OCI-LY3 (cell line): ENCODE measurements at regions not wholly inside any gene's neighbourhood (a gene's known extent, or its start where the extent isn't known, plus 50 kb on each side); places are given as distances from the start of the nearest gene placed in this dataset.

Source experiments
- EZH2phosphoT487 ChIP-seq: fragments of 200-600 bp; shearing (Covaris generic); IDR thresholded peaks from 2 replicates; pipeline ENCODE4 v1.6.1; 2018; ENCODE audit warnings: antibody characterized with exemption, mixed run types, low read depth
- TF ChIP-seq, protein P1 (sequence below): fragments of 200-600, 300-600 bp; sonication (generic); IDR thresholded peaks from 2 replicates; pipeline ENCODE4 v1.5.1; 2014; ENCODE audit warnings: antibody characterized with exemption, low read length, low read depth

DNA sequence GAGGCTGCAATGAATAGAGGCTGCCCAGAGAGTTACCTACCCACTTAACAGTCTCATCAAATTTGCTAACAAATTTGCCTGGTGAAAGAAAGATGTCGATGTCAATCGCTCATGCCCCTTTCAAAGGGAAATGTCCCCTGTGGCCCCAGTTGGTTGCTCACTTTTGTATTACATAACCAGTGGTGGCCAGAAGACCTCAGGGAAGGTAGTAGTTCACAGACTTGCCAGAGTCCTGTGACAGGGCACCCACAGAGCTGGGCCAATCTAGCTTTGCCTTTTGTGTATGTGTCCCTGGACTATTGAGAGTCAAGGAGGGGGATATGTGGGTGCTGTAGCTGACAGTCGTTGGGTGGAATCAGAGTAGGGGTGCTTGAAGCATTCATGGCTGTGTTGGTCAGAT lies 70.7 kb upstream of the CCN6 start:
- TF ChIP-seq, protein P1, sequence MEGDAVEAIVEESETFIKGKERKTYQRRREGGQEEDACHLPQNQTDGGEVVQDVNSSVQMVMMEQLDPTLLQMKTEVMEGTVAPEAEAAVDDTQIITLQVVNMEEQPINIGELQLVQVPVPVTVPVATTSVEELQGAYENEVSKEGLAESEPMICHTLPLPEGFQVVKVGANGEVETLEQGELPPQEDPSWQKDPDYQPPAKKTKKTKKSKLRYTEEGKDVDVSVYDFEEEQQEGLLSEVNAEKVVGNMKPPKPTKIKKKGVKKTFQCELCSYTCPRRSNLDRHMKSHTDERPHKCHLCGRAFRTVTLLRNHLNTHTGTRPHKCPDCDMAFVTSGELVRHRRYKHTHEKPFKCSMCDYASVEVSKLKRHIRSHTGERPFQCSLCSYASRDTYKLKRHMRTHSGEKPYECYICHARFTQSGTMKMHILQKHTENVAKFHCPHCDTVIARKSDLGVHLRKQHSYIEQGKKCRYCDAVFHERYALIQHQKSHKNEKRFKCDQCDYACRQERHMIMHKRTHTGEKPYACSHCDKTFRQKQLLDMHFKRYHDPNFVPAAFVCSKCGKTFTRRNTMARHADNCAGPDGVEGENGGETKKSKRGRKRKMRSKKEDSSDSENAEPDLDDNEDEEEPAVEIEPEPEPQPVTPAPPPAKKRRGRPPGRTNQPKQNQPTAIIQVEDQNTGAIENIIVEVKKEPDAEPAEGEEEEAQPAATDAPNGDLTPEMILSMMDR: no peak
- TF ChIP-seq EZH2phosphoT487: no peak
